Heart left ventricle (tissue), 13 donors: ENCODE measurements at regions not wholly inside any gene's neighbourhood (a gene's known extent, or its start where the extent isn't known, plus 50 kb on each side); places are given as distances from the start of the nearest gene placed in this dataset.

Experiments
- CTCF ChIP-seq, 12 donors: fragments of 200-600 bp; sonication (generic) in 4 of 12; IDR thresholded peaks; one replicate each; pipeline versions ENCODE4 v1.5.0 to v1.8.0; 2018 to 2022; ENCODE audit warnings: antibody characterized with exemption in 12 of 12, mild to moderate bottlenecking in 5 of 12
- POLR2A ChIP-seq, 2 donors: fragments of 450-650 bp; IDR thresholded peaks; one replicate each; pipeline ENCODE4 v1.6.1; 2017; ENCODE audit warnings: antibody characterized with exemption in 2 of 2, mild to moderate bottlenecking in 2 of 2, moderate library complexity in 2 of 2
- donor health status: ischemic (EF 13 %, LVEDD 7.1; RV severe dilation, severe dysfunction).
- donor health status: DM: no; HTN: yes; CAD: no.
- donor health status: DM: no; HTN: no; CAD: no.
- donor health status: ischemic (EF 25% LVEDD 6.9; RV normal size, moderate dysfunction).
- donor health status: ischemic (EF 25% LVEDD 5.7; RV mildly dilated, moderate dysfunction).
- donor health status: ischemic (EF 35%, LVEDD 5.7; RV mildly dilated, moderate dysfunction).
- donor health status: nonischemic (EF 11% LVEDD 7.7; RV severe dilation, severe dysfunction).
- donor health status: DM: yes; HTN: yes; CAD: no.
- donor health status: PGD.
- donor health status: ischemic (EF 29% LVEDD 5.4; RV normal size, mild dysfunction).
- donor health status: nonischemic (EF 23%, LVEDD 6.1; RV moderate dilation, normal function).

- TF ChIP-seq POLR2A (IDR thresholded peaks at IDR 0.05): no peak
- TF ChIP-seq CTCF (IDR thresholded peaks at IDR 0.05): no peak
Observed at GRCh38 chr9:88077071-88077617, 61.1 kb downstream of the SPATA31C2 start.
